Transverse colon (tissue), 4 donors: ENCODE measurements at regions not wholly inside any gene's neighbourhood (a gene's known extent, or its start where the extent isn't known, plus 50 kb on each side); places are given as distances from the start of the nearest gene placed in this dataset.

ENCODE experiments used
- POLR2AphosphoS5 ChIP-seq, 3 donors: sonication (generic); formaldehyde crosslinking; IDR thresholded peaks; one replicate each; pipeline ENCODE4 v1.6.1; 2016; ENCODE audit warnings: antibody characterized with exemption in 3 of 3
- TF ChIP-seq, protein P1 (sequence below), 5 experiments: fragments of 200-600 bp in 3 of 5; fragments of 450-650 bp in 2 of 5; sonication (generic) in 3 of 5; IDR thresholded peaks; 1 replicate in 2 of 5; 2 replicates in 3 of 5; pipeline ENCODE4 v1.5.1; 2016 to 2017; ENCODE audit warnings: antibody characterized with exemption in 5 of 5, inconsistent platforms in 3 of 5, mild to moderate bottlenecking in 2 of 5, moderate library complexity in 1 of 5

DNA sequence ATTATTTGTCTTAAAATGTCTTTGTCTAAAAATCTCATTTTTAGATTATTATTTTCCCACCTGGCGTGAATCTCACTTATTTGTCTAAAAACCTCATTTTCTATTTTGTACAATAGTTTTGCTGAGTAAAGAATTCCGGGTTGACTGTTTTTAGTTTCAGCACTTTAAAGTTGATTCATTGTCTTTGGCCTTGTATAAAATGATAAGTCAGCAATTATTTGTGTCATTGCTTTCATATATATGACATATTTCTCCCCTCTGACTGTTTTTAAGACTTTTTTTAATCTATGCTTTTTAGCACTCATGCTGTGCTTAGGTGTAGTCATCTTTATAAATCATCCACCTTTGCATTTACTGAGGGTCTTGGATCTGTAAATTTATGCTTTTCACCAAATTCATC lies 92.1 kb upstream of the DOK6 start:
- TF ChIP-seq, protein P1, sequence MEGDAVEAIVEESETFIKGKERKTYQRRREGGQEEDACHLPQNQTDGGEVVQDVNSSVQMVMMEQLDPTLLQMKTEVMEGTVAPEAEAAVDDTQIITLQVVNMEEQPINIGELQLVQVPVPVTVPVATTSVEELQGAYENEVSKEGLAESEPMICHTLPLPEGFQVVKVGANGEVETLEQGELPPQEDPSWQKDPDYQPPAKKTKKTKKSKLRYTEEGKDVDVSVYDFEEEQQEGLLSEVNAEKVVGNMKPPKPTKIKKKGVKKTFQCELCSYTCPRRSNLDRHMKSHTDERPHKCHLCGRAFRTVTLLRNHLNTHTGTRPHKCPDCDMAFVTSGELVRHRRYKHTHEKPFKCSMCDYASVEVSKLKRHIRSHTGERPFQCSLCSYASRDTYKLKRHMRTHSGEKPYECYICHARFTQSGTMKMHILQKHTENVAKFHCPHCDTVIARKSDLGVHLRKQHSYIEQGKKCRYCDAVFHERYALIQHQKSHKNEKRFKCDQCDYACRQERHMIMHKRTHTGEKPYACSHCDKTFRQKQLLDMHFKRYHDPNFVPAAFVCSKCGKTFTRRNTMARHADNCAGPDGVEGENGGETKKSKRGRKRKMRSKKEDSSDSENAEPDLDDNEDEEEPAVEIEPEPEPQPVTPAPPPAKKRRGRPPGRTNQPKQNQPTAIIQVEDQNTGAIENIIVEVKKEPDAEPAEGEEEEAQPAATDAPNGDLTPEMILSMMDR (IDR thresholded peaks at IDR 0.05): no peak
- TF ChIP-seq POLR2AphosphoS5 (IDR thresholded peaks at IDR 0.05): no peak
